OCI-LY3 (cell line): ENCODE measurements at regions not wholly inside any gene's neighbourhood (a gene's known extent, or its start where the extent isn't known, plus 50 kb on each side); places are given as distances from the start of the nearest gene placed in this dataset.

Experiments
- CTCF ChIP-seq: fragments of 200-600, 300-600 bp; sonication (generic); IDR thresholded peaks from 2 replicates; pipeline ENCODE4 v1.5.1; 2014; ENCODE audit warnings: antibody characterized with exemption, low read length, low read depth
- EZH2phosphoT487 ChIP-seq: fragments of 200-600 bp; shearing (Covaris generic); IDR thresholded peaks from 2 replicates; pipeline ENCODE4 v1.6.1; 2018; ENCODE audit warnings: antibody characterized with exemption, mixed run types, low read depth

- TF ChIP-seq CTCF: no peak
- no peak for TF ChIP-seq EZH2phosphoT487
Observed at GRCh38 chr5:4229414-4230292, 634.0 kb downstream of the IRX1 start.
